WTC11 (cell line): ENCODE measurements at regions not wholly inside any gene's neighbourhood (a gene's known extent, or its start where the extent isn't known, plus 50 kb on each side); places are given as distances from the start of the nearest gene placed in this dataset.
"Not testable (repeated sequence)": the region's sequence is repeated elsewhere in the genome, so short reads cannot be mapped to it uniquely, and the experiment has no call there.

Experiments
- ATAC-seq: fragments of 200-7000 bp; cut with Tn5 transposase; 2 replicates; pipeline ENCODE4 v1.10.0; 2021; ENCODE audit warnings: mild to moderate bottlenecking, moderate library complexity
- CTCF ChIA-PET: fragments of 300-600 bp; sonication (Branson Sonifier 250); formaldehyde crosslinking; loops from one replicate; lab custom pipeline; 2021; ENCODE audit warnings: antibody characterized with exemption; lab: Charles Lee
- POLR2A ChIA-PET: fragments of 350-600 bp; sonication (Branson Sonifier 250); formaldehyde crosslinking; loops from one replicate; lab custom pipeline; 2021; ENCODE audit warnings: antibody characterized with exemption; lab: Charles Lee
- DNase-seq: peaks from one replicate; pipeline ENCODE4 v3.0.0; 2021; ENCODE audit warnings: low spot score
- H3K27ac Mint-ChIP-seq: 2 replicates; pipeline ENCODE4 v1.8.0; 2021; ENCODE audit warnings: mixed read lengths
- H3K27me3 Mint-ChIP-seq: 2 replicates; pipeline ENCODE4 v1.8.0; 2021; ENCODE audit warnings: low read depth, mild to moderate bottlenecking, moderate library complexity, mixed read lengths
- H3K36me3 Mint-ChIP-seq: 2 replicates; pipeline ENCODE4 v1.8.0; 2021; ENCODE audit warnings: mixed read lengths
- H3K4me1 Mint-ChIP-seq: 2 replicates; pipeline ENCODE4 v1.8.0; 2022; ENCODE audit warnings: mixed read lengths
- H3K4me3 Mint-ChIP-seq: 2 replicates; pipeline ENCODE4 v1.8.0; 2021; ENCODE audit warnings: mild to moderate bottlenecking, moderate library complexity, mixed read lengths
- H3K9me3 Mint-ChIP-seq: 2 replicates; pipeline ENCODE4 v1.8.0; 2021; ENCODE audit warnings: mixed read lengths
- IRF2 ChIP-seq: sonication (generic); formaldehyde crosslinking; IDR thresholded peaks from 2 replicates; pipeline ENCODE4 v1.8.0; 2022; ENCODE audit warnings: low read depth, missing genetic modification reagents, borderline replicate concordance
- NFATC4 ChIP-seq: fragments of 250-450 bp; sonication (Bioruptor Pico); IDR thresholded peaks from 2 replicates; pipeline ENCODE4 v1.9.0; 2021; ENCODE audit warnings: mild to moderate bottlenecking
- NFYB ChIP-seq: sonication (generic); formaldehyde crosslinking; conservative IDR thresholded peaks from 2 replicates; pipeline ENCODE4 v1.8.0; 2022; ENCODE audit warnings: low read depth, missing genetic modification reagents
- NR3C1 ChIP-seq: sonication (generic); formaldehyde crosslinking; conservative IDR thresholded peaks from 2 replicates; pipeline ENCODE4 v1.8.1; 2023; ENCODE audit warnings: low read depth, mild to moderate bottlenecking, missing genetic modification reagents
- TEAD1 ChIP-seq: sonication (generic); formaldehyde crosslinking; IDR thresholded peaks from 2 replicates; pipeline ENCODE4 v1.8.0; 2022; ENCODE audit warnings: mild to moderate bottlenecking, missing genetic modification reagents
- ZMAT4 ChIP-seq: fragments of 250-450 bp; sonication (Bioruptor Pico); IDR thresholded peaks from 2 replicates; pipeline ENCODE4 v1.9.0; 2021; ENCODE audit warnings: mild to moderate bottlenecking
- ZNF138 ChIP-seq: sonication (generic); formaldehyde crosslinking; conservative IDR thresholded peaks from 2 replicates; pipeline ENCODE4 v1.8.1; 2022; ENCODE audit warnings: mild to moderate bottlenecking, moderate library complexity, missing genetic modification reagents
- ZNF263 ChIP-seq: sonication (generic); formaldehyde crosslinking; IDR thresholded peaks from 2 replicates; pipeline ENCODE4 v1.8.1; 2022; ENCODE audit warnings: low read depth, mild to moderate bottlenecking, moderate library complexity, missing genetic modification reagents
- TF ChIP-seq, protein P1 (sequence below): sonication (generic); formaldehyde crosslinking; IDR thresholded peaks from 2 replicates; pipeline ENCODE4 v1.8.1; 2022; ENCODE audit warnings: low read depth, mild to moderate bottlenecking, moderate library complexity, missing genetic modification reagents, borderline replicate concordance
- TF ChIP-seq, protein P2 (sequence below): sonication (generic); formaldehyde crosslinking; IDR thresholded peaks from 2 replicates; pipeline ENCODE4 v1.8.1; 2022; ENCODE audit warnings: mild to moderate bottlenecking, missing genetic modification reagents, moderate library complexity, borderline replicate concordance
- TF ChIP-seq, protein P3 (sequence below): sonication (generic); formaldehyde crosslinking; IDR thresholded peaks from 2 replicates; pipeline ENCODE4 v1.8.0; 2022; ENCODE audit warnings: mild to moderate bottlenecking, missing genetic modification reagents
- TF ChIP-seq, protein P4 (sequence below): sonication (generic); formaldehyde crosslinking; IDR thresholded peaks from 2 replicates; pipeline ENCODE4 v1.8.0; 2022; ENCODE audit warnings: missing genetic modification reagents

- TF ChIP-seq NFATC4 (CRISPR knock-in tag), result no peak
- TF ChIP-seq NFYB, result no peak
- TF ChIP-seq, protein P1, sequence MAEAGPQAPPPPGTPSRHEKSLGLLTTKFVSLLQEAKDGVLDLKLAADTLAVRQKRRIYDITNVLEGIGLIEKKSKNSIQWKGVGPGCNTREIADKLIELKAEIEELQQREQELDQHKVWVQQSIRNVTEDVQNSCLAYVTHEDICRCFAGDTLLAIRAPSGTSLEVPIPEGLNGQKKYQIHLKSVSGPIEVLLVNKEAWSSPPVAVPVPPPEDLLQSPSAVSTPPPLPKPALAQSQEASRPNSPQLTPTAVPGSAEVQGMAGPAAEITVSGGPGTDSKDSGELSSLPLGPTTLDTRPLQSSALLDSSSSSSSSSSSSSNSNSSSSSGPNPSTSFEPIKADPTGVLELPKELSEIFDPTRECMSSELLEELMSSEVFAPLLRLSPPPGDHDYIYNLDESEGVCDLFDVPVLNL (CRISPR knock-in tag), result no peak
- TF ChIP-seq ZNF263 (CRISPR knock-in tag), result no peak
- no peak for TF ChIP-seq TEAD1
- TF ChIP-seq, protein P2, sequence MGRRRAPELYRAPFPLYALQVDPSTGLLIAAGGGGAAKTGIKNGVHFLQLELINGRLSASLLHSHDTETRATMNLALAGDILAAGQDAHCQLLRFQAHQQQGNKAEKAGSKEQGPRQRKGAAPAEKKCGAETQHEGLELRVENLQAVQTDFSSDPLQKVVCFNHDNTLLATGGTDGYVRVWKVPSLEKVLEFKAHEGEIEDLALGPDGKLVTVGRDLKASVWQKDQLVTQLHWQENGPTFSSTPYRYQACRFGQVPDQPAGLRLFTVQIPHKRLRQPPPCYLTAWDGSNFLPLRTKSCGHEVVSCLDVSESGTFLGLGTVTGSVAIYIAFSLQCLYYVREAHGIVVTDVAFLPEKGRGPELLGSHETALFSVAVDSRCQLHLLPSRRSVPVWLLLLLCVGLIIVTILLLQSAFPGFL (CRISPR knock-in tag), result no peak
- TF ChIP-seq ZMAT4 (CRISPR knock-in tag), result no peak
These were observed 202.3 kb upstream of the CENPE start (continued) for GRCh38 chr4:103400405-103400804.

DNA sequence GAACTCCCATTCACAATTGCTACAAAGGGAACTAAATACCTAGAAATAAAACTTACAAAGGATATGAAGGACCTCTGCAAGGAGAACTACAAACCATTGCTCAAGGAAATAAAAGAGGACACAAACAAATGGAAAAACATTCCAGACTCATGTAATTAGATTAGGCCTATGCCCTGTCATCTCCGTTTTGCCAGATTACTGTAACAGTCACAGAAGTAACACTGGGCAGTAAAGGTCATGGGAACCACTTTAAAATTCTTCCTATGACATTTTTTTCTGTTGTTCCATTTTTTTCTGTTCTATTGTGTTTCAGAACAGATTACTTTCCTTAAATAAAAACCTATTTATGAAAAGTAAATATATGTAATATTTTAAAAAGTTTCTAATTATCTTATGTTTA, 199.4 kb upstream of the CENPE start:
- no peaks in the 10 kb centered on the region for H3K9me3 Mint-ChIP-seq
- CTCF ChIA-PET, result no interaction called here
- H3K27me3 Mint-ChIP-seq, result no peaks in the 10 kb centered on the region
- TF ChIP-seq NFATC4 (CRISPR knock-in tag) (no peak), ZNF138 (CRISPR knock-in tag) (no peak), IRF2 (CRISPR knock-in tag) (no peak)
- POLR2A ChIA-PET, result no interaction called here
- H3K27ac Mint-ChIP-seq, result peak overlapping the region; percentile 30; the same call in 1 of the 2 replicates
- H3K36me3 Mint-ChIP-seq, result no peaks in the 10 kb centered on the region
- H3K4me3 Mint-ChIP-seq, result no peak overlapping the region
- H3K4me1 Mint-ChIP-seq, result peaks cover 11% of the 10 kb centered on the region
- ATAC-seq (no peak), DNase-seq (no peak)

GRCh38 chr4:103387508-103388011, 189.4 kb upstream of the CENPE start:
- POLR2A ChIA-PET, DNase-seq, CTCF ChIA-PET, H3K4me3 Mint-ChIP-seq, ATAC-seq, H3K27me3 Mint-ChIP-seq, H3K4me1 Mint-ChIP-seq, H3K27ac Mint-ChIP-seq: not testable (repeated sequence)
- peaks cover 48% of the 10 kb centered on the region for H3K36me3 Mint-ChIP-seq
- peaks cover 70% of the 10 kb centered on the region for H3K9me3 Mint-ChIP-seq

DNA sequence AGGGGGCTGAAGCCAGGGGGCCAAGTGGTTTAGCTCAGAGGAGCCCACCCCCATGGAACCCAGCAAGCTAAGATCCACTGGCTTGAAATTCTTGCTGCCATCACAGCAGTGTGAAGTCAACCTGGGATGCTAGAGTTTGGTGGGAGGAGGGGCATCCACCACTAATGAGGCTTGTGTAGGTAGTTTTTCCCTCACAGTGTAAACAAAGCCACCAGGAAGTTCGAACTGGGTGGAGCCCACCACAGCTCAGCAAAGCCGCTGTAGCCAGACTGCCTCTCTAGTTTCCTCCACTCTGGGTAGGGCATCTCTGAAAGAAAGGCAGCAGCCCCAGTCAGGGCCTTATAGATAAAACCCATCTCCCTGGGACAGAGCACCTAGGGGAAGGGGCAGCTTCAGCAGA, 187.4 kb upstream of the CENPE start:
- CTCF ChIA-PET, H3K4me1 Mint-ChIP-seq, H3K27me3 Mint-ChIP-seq, H3K27ac Mint-ChIP-seq, H3K4me3 Mint-ChIP-seq, DNase-seq: not testable (repeated sequence)
- peak; percentile 71 for ATAC-seq
- peaks cover 75% of the 10 kb centered on the region for H3K9me3 Mint-ChIP-seq
- POLR2A ChIA-PET, result interaction anchor here (0.6 kb wide), 1 partner anchor 14 kb away, joined by 3 read pairs; no protein-coding TSS in a partner anchor
- peaks cover 55% of the 10 kb centered on the region for H3K36me3 Mint-ChIP-seq

GRCh38 chr4:103375278-103375677, 177.1 kb upstream of the CENPE start:
- no peak for ATAC-seq
- no peak overlapping the region for H3K27ac Mint-ChIP-seq

More at GRCh38 chr4:103375278-103375677, 177.1 kb upstream of the CENPE start:
- Mint-ChIP-seq H3K36me3 (peaks cover 17% of the 10 kb centered on the region), H3K27me3 (no peaks in the 10 kb centered on the region), H3K4me1 (peaks cover 25% of the 10 kb centered on the region), H3K4me3 (no peak overlapping the region), H3K9me3 (peaks cover 19% of the 10 kb centered on the region)
- no peak for DNase-seq
- TF ChIP-seq NR3C1 (CRISPR knock-in tag) (no peak), NFATC4 (CRISPR knock-in tag) (no peak)
- TF ChIP-seq, protein P3, sequence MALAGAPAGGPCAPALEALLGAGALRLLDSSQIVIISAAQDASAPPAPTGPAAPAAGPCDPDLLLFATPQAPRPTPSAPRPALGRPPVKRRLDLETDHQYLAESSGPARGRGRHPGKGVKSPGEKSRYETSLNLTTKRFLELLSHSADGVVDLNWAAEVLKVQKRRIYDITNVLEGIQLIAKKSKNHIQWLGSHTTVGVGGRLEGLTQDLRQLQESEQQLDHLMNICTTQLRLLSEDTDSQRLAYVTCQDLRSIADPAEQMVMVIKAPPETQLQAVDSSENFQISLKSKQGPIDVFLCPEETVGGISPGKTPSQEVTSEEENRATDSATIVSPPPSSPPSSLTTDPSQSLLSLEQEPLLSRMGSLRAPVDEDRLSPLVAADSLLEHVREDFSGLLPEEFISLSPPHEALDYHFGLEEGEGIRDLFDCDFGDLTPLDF (CRISPR knock-in tag), result no peak
- TF ChIP-seq, protein P4, sequence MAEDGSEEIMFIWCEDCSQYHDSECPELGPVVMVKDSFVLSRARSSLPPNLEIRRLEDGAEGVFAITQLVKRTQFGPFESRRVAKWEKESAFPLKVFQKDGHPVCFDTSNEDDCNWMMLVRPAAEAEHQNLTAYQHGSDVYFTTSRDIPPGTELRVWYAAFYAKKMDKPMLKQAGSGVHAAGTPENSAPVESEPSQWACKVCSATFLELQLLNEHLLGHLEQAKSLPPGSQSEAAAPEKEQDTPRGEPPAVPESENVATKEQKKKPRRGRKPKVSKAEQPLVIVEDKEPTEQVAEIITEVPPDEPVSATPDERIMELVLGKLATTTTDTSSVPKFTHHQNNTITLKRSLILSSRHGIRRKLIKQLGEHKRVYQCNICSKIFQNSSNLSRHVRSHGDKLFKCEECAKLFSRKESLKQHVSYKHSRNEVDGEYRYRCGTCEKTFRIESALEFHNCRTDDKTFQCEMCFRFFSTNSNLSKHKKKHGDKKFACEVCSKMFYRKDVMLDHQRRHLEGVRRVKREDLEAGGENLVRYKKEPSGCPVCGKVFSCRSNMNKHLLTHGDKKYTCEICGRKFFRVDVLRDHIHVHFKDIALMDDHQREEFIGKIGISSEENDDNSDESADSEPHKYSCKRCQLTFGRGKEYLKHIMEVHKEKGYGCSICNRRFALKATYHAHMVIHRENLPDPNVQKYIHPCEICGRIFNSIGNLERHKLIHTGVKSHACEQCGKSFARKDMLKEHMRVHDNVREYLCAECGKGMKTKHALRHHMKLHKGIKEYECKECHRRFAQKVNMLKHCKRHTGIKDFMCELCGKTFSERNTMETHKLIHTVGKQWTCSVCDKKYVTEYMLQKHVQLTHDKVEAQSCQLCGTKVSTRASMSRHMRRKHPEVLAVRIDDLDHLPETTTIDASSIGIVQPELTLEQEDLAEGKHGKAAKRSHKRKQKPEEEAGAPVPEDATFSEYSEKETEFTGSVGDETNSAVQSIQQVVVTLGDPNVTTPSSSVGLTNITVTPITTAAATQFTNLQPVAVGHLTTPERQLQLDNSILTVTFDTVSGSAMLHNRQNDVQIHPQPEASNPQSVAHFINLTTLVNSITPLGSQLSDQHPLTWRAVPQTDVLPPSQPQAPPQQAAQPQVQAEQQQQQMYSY (CRISPR knock-in tag), result no peak
- POLR2A ChIA-PET, result no interaction called here
- CTCF ChIA-PET, result no interaction called here
